ENCODE measurements at regions not wholly inside any gene's neighbourhood (a gene's known extent, or its start where the extent isn't known, plus 50 kb on each side); places are given as distances from the start of the nearest gene placed in this dataset.

GRCh38 chr11:114773541-114774338 is 95.4 kb downstream of the NXPE2 start:
- TF ChIP-seq POLR2A (IDR thresholded peaks at IDR 0.05) (no peak), POLR2AphosphoS5 (IDR thresholded peaks at IDR 0.05) (no peak), CTCF (IDR thresholded peaks at IDR 0.05) (no peak)

All from upper lobe of left lung (tissue), 4 donors.